HEK293 (cell line): ENCODE measurements at regions not wholly inside any gene's neighbourhood (a gene's known extent, or its start where the extent isn't known, plus 50 kb on each side); places are given as distances from the start of the nearest gene placed in this dataset.

Experiments used
- CTCF ChIP-seq: fragments of 450-650 bp; formaldehyde crosslinking; IDR thresholded peaks from 2 replicates; pipeline ENCODE4 v1.5.1; 2016; ENCODE audit warnings: missing biosample characterization, missing genetic modification characterization
- KLF1 ChIP-seq: fragments of 450-650 bp; formaldehyde crosslinking; IDR thresholded peaks from 2 replicates; pipeline ENCODE4 v1.5.1; 2016; ENCODE audit warnings: missing biosample characterization, missing genetic modification characterization
- SALL2 ChIP-seq: fragments of 450-650 bp; formaldehyde crosslinking; IDR thresholded peaks from 2 replicates; pipeline ENCODE4 v1.5.0; 2017; ENCODE audit warnings: missing biosample characterization, mild to moderate bottlenecking, missing genetic modification characterization, borderline replicate concordance
- ZBTB26 ChIP-seq: fragments of 450-650 bp; formaldehyde crosslinking; optimal IDR thresholded peaks from 2 replicates; pipeline ENCODE3; 2016; ENCODE audit warnings: missing biosample characterization, mild to moderate bottlenecking, missing genetic modification characterization
- ZEB2 ChIP-seq: fragments of 450-650 bp; formaldehyde crosslinking; IDR thresholded peaks from 2 replicates; pipeline ENCODE4 v1.5.1; 2016; ENCODE audit warnings: missing biosample characterization, missing genetic modification characterization
- ZFP3 ChIP-seq: fragments of 450-650 bp; formaldehyde crosslinking; IDR thresholded peaks from 2 replicates; pipeline ENCODE4 v1.5.1; 2016; ENCODE audit warnings: low read depth, missing biosample characterization, missing genetic modification characterization
- ZFP37 ChIP-seq: fragments of 450-650 bp; formaldehyde crosslinking; IDR thresholded peaks from 2 replicates; pipeline ENCODE4 v1.5.1; 2016; ENCODE audit warnings: missing biosample characterization, missing genetic modification characterization
- ZNF121 ChIP-seq: fragments of 450-650 bp; formaldehyde crosslinking; IDR thresholded peaks from 2 replicates; pipeline ENCODE4 v1.5.1; 2016; ENCODE audit warnings: missing biosample characterization, missing genetic modification characterization
- ZNF175 ChIP-seq: fragments of 450-650 bp; formaldehyde crosslinking; IDR thresholded peaks from 2 replicates; pipeline ENCODE4 v1.5.1; 2016; ENCODE audit warnings: missing biosample characterization, missing genetic modification characterization
- ZNF274 ChIP-seq, 2 experiments: fragments of 200-500 bp in 1 of 2; fragments of 450-650 bp in 1 of 2; sonication (Bioruptor generic) in 1 of 2; formaldehyde crosslinking in 1 of 2; IDR thresholded peaks; 2 replicates each; pipeline versions ENCODE4 v1.5.1 to v1.6.1; 2014 to 2016; ENCODE audit warnings: borderline replicate concordance in 1 of 2, inconsistent platforms in 1 of 2, low read length in 1 of 2, missing biosample characterization in 1 of 2, missing genetic modification characterization in 1 of 2
- ZNF449 ChIP-seq: fragments of 450-650 bp; formaldehyde crosslinking; IDR thresholded peaks from 2 replicates; pipeline ENCODE4 v1.5.1; 2017; ENCODE audit warnings: missing biosample characterization, mild to moderate bottlenecking, missing genetic modification characterization, moderate library complexity
- ZNF513 ChIP-seq: fragments of 450-650 bp; IDR thresholded peaks from 2 replicates; pipeline ENCODE4 v1.5.1; 2018; ENCODE audit warnings: missing biosample characterization, missing genetic modification characterization

- TF ChIP-seq CTCF (tag by site-specific recombination): no peak
- no peak for TF ChIP-seq ZNF449 (tag by site-specific recombination)
- no peak for TF ChIP-seq ZNF274 (IDR thresholded peaks at IDR 0.05; ENCODE audit: low read length)
- no peak for TF ChIP-seq ZNF274 (tag by site-specific recombination; IDR thresholded peaks at IDR 0.05; ENCODE audit: borderline replicate concordance)
- TF ChIP-seq ZFP37 (tag by site-specific recombination): no peak
- no peak for TF ChIP-seq ZEB2 (tag by site-specific recombination)
- TF ChIP-seq SALL2: no peak
- no peak for TF ChIP-seq ZFP3 (tag by site-specific recombination)
- TF ChIP-seq ZBTB26 (tag by site-specific recombination): no peak
- no peak for TF ChIP-seq KLF1 (tag by site-specific recombination)
- no peak for TF ChIP-seq ZNF513 (tag by site-specific recombination)
- TF ChIP-seq ZNF121: no peak
- TF ChIP-seq ZNF175 (tag by site-specific recombination): no peak
These were observed 468.7 kb upstream of the SOX5 start for GRCh38 chr12:24418157-24418556.
